Colon (tissue), 2 donors: ENCODE measurements at regions not wholly inside any gene's neighbourhood (a gene's known extent, or its start where the extent isn't known, plus 50 kb on each side); places are given as distances from the start of the nearest gene placed in this dataset.
"Not testable (repeated sequence)": the region's sequence is repeated elsewhere in the genome, so short reads cannot be mapped to it uniquely, and the experiment has no call there.

Source experiments
- FAIRE-seq: peaks from 2 replicates; lab custom pipeline; 2012; peaks lifted over from hg19 to GRCh38; lab: Jason Lieb, UNC
- donor health status: control.
- donor health status: control.

- FAIRE-seq = no peak
These were observed 776.7 kb downstream of the NXPH1 start for GRCh38 chr7:9210114-9210513.

- FAIRE-seq = no peak
These were observed 783.8 kb downstream of the NXPH1 start for GRCh38 chr7:9217204-9217603.

GRCh38 chr7:9226500-9226899 lies 793.1 kb downstream of the NXPH1 start:
- no peak for FAIRE-seq

GRCh38 chr7:9231630-9232121 lies 798.3 kb downstream of the NXPH1 start:
- no peak for FAIRE-seq

GRCh38 chr7:9240001-9240400 lies 806.6 kb downstream of the NXPH1 start:
- FAIRE-seq = no peak

- no peak for FAIRE-seq
These were observed 808.4 kb downstream of the NXPH1 start for GRCh38 chr7:9241826-9242225.

GRCh38 chr7:9242636-9243035 lies 809.2 kb downstream of the NXPH1 start:
- no peak for FAIRE-seq

- no peak for FAIRE-seq
These were observed 817.5 kb downstream of the NXPH1 start for GRCh38 chr7:9250876-9251275.

GRCh38 chr7:9264395-9264794 lies 831.0 kb downstream of the NXPH1 start:
- no peak for FAIRE-seq

- FAIRE-seq = no peak
These were observed 846.7 kb downstream of the NXPH1 start for GRCh38 chr7:9280088-9280487.

- FAIRE-seq = no peak
These were observed 849.8 kb downstream of the NXPH1 start for GRCh38 chr7:9283246-9283645.

GRCh38 chr7:9302436-9302835 lies 869.0 kb downstream of the NXPH1 start:
- no peak for FAIRE-seq

GRCh38 chr7:9307131-9307530 lies 873.7 kb downstream of the NXPH1 start:
- no peak for FAIRE-seq

GRCh38 chr7:9324513-9324912 lies 891.1 kb downstream of the NXPH1 start:
- no peak for FAIRE-seq

- no peak for FAIRE-seq
These were observed 894.9 kb downstream of the NXPH1 start for GRCh38 chr7:9328296-9328695.

GRCh38 chr7:9349625-9350024 lies 916.2 kb downstream of the NXPH1 start:
- no peak for FAIRE-seq

GRCh38 chr7:9391221-9391620 lies 957.8 kb downstream of the NXPH1 start:
- FAIRE-seq = no peak

GRCh38 chr7:9391984-9392383 lies 958.6 kb downstream of the NXPH1 start:
- FAIRE-seq = no peak

GRCh38 chr7:9404386-9404785 lies 971.0 kb downstream of the NXPH1 start:
- not testable (repeated sequence) for FAIRE-seq

GRCh38 chr7:9407816-9408215 lies 974.4 kb downstream of the NXPH1 start:
- no peak for FAIRE-seq

- no peak for FAIRE-seq
These were observed 1020.1 kb downstream of the NXPH1 start for GRCh38 chr7:9453521-9453920.

- no peak for FAIRE-seq
These were observed 1055.1 kb downstream of the NXPH1 start for GRCh38 chr7:9488555-9488954.

GRCh38 chr7:9498303-9498702 lies 1064.9 kb downstream of the NXPH1 start:
- FAIRE-seq = no peak

GRCh38 chr7:9502269-9502668 lies 1068.9 kb downstream of the NXPH1 start:
- no peak for FAIRE-seq

GRCh38 chr7:9504678-9505077 lies 1071.3 kb downstream of the NXPH1 start:
- no peak for FAIRE-seq
